ENCODE measurements at regions not wholly inside any gene's neighbourhood (a gene's known extent, or its start where the extent isn't known, plus 50 kb on each side); places are given as distances from the start of the nearest gene placed in this dataset.

DNA sequence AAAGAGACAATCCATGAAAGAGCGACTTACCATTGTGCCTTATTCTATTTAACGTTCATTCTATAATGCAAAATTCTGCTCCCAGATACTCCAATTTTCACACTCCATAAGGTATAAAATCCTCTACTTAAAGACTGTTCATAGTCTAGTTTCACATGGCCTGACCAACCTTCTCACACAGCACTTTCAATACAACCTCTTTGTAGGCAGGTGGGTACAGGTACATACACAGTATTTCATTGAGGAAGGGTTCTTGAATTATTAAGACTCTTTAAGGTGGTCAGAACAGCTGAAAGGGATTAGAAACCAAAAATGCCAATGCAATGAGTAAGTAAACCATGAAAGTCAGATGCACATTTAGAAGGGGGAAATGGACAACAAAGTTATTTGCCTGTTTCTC, 352.0 kb downstream of the PARP8 start:
- TF ChIP-seq MYC (IDR thresholded peaks at IDR 0.05; ENCODE audit: low read depth, low read length) (no peak), POLR2A (IDR thresholded peaks at IDR 0.05; ENCODE audit: extremely low read depth, insufficient read length) (no peak), MAX (IDR thresholded peaks at IDR 0.05; ENCODE audit: low read depth, low read length) (no peak), CTCF (IDR thresholded peaks at IDR 0.05; ENCODE audit: low read depth, low read length) (no peak)
- no peak for DNase-seq (ENCODE audit: low read depth)
- no peak overlapping the region for H3K4me3 ChIP-seq (ENCODE audit: low read depth, low read length)

- no peak for DNase-seq (ENCODE audit: low read depth)
- TF ChIP-seq MAX (IDR thresholded peaks at IDR 0.05; ENCODE audit: low read depth, low read length) (no peak), CTCF (IDR thresholded peaks at IDR 0.05; ENCODE audit: low read depth, low read length) (no peak), POLR2A (IDR thresholded peaks at IDR 0.05; ENCODE audit: extremely low read depth, insufficient read length) (no peak), MYC (IDR thresholded peaks at IDR 0.05; ENCODE audit: low read depth, low read length) (no peak)
- H3K4me3 ChIP-seq (ENCODE audit: low read depth, low read length): no peak overlapping the region
Observed at GRCh38 chr5:51024263-51024662, 357.8 kb downstream of the PARP8 start.

DNA sequence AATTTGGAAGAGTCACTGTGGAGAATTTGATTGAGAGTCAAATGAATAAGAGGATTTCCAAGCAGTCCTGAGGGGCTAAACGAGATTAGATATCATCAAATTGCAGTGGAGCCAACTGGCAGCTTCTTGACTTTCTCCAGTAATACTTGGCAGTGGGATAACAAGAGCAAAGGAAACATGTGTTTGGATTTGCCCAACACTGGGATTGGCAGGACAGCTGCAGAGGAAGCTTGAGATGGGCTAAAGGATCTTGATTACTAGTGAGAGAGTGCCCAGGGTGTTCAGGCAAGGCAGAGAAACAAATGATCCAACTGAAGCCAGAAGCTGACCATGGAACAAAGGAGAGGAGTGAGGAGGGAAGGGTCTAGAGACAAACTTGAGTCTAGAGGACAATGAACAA, 356.0 kb upstream of the ISL1 start:
- no peak for DNase-seq (ENCODE audit: low read depth)
- TF ChIP-seq MYC (IDR thresholded peaks at IDR 0.05; ENCODE audit: low read depth, low read length): no peak
- no peak for TF ChIP-seq CTCF (IDR thresholded peaks at IDR 0.05; ENCODE audit: low read depth, low read length)
- TF ChIP-seq POLR2A (IDR thresholded peaks at IDR 0.05; ENCODE audit: extremely low read depth, insufficient read length): no peak
- no peak for TF ChIP-seq MAX (IDR thresholded peaks at IDR 0.05; ENCODE audit: low read depth, low read length)
- H3K4me3 ChIP-seq (ENCODE audit: low read depth, low read length): no peak overlapping the region

DNA sequence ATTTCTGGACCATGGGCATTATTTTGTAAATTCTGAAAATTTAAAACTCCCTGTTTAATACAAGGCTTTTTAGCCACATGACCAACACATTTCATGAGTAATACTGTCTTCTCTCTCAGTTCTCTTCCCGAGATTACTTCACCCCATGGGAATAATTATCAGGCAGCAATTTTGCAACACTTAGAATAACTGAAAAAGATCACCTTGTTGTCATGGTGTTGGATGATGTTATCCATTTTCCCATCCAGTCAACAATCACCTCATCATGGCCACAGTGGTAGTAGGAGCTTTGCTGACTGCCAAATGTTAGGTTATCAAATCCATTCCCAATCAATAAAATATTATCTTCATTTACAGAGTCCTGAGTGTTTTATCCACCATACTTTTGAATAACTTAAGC, 354.9 kb upstream of the ISL1 start:
- no peak for DNase-seq (ENCODE audit: low read depth)
- TF ChIP-seq POLR2A (IDR thresholded peaks at IDR 0.05; ENCODE audit: extremely low read depth, insufficient read length): no peak
- no peak for TF ChIP-seq MAX (IDR thresholded peaks at IDR 0.05; ENCODE audit: low read depth, low read length)
- TF ChIP-seq MYC (IDR thresholded peaks at IDR 0.05; ENCODE audit: low read depth, low read length): no peak
- H3K4me3 ChIP-seq (ENCODE audit: low read depth, low read length): no peak overlapping the region

DNA sequence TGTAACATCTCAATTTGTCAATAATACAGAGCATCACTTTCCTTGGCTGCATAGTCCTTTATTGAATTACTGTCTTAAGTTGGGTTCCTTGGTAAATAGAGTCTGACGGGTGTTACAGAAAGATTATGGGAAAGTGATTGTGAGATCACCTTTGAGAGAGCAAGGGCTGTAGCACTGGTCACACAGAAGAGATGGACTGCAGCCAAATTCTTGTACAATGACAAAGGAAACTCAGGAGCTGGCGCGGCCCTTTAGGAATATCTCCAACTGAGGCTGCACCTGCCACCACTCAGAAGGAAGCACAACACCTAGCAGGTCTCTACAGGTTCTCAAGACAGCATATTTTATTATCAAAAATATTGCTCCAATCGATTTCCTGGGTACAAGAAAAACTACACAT, 350.0 kb upstream of the ISL1 start:
- DNase-seq (ENCODE audit: low read depth): no peak
- TF ChIP-seq POLR2A (IDR thresholded peaks at IDR 0.05; ENCODE audit: extremely low read depth, insufficient read length) (no peak), MYC (IDR thresholded peaks at IDR 0.05; ENCODE audit: low read depth, low read length) (no peak), MAX (IDR thresholded peaks at IDR 0.05; ENCODE audit: low read depth, low read length) (no peak), CTCF (IDR thresholded peaks at IDR 0.05; ENCODE audit: low read depth, low read length) (no peak)
- no peak overlapping the region for H3K4me3 ChIP-seq (ENCODE audit: low read depth, low read length)

- no peak for DNase-seq (ENCODE audit: low read depth)
- no peak overlapping the region for H3K4me3 ChIP-seq (ENCODE audit: low read depth, low read length)
- TF ChIP-seq MYC (IDR thresholded peaks at IDR 0.05; ENCODE audit: low read depth, low read length) (no peak), MAX (IDR thresholded peaks at IDR 0.05; ENCODE audit: low read depth, low read length) (no peak), CTCF (IDR thresholded peaks at IDR 0.05; ENCODE audit: low read depth, low read length) (no peak), POLR2A (IDR thresholded peaks at IDR 0.05; ENCODE audit: extremely low read depth, insufficient read length) (no peak)
Observed at GRCh38 chr5:51034222-51034901, 348.9 kb upstream of the ISL1 start.

Data from NB4 (cell line).